Stimulated activated CD4-positive, alpha-beta T cell treated with anti-CD3 and anti-CD28 coated beads, Interleukin-1b, Interleukin-23, amount 100 ng/mL, for 4 hours (primary cell): ENCODE measurements at regions not wholly inside any gene's neighbourhood (a gene's known extent, or its start where the extent isn't known, plus 50 kb on each side); places are given as distances from the start of the nearest gene placed in this dataset.
"Not testable (repeated sequence)": the region's sequence is repeated elsewhere in the genome, so short reads cannot be mapped to it uniquely, and the experiment has no call there.

Experiments used
- DNase-seq, 2 donors: peaks; one replicate each; pipeline ENCODE4 v3.0.0-alpha.2; 2020; ENCODE audit warnings: low read depth in 2 of 2

GRCh38 chr22:48822278-48823233, 1005.1 kb downstream of the BRD1 start:
- no peak for DNase-seq

GRCh38 chr22:48821727-48822126, 1005.9 kb downstream of the BRD1 start:
- no peak for DNase-seq

GRCh38 chr22:48821346-48821690, 1006.4 kb downstream of the BRD1 start:
- no peak for DNase-seq

GRCh38 chr22:48820481-48821345, 1007.0 kb downstream of the BRD1 start:
- no peak for DNase-seq

DNA sequence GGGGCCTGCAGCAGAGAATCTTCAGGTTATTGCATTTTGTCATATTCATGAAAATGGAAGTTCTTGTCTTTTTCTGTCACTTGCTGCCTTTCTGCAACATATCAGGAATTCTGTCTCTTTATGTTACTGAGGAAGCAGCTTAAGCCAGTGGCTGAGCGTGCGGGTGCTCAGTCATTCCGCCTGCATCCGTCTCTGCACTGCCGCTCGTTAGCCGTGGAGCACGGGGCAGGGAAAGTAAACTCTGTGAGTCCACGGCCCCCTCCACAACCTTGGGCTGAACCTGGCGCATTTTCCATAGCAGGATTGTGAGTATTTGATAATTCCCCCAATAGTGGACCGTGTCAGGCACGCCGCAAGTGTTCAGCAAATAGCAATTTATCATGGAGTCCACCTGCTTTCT, 1007.7 kb downstream of the BRD1 start:
- DNase-seq, result no peak

DNA sequence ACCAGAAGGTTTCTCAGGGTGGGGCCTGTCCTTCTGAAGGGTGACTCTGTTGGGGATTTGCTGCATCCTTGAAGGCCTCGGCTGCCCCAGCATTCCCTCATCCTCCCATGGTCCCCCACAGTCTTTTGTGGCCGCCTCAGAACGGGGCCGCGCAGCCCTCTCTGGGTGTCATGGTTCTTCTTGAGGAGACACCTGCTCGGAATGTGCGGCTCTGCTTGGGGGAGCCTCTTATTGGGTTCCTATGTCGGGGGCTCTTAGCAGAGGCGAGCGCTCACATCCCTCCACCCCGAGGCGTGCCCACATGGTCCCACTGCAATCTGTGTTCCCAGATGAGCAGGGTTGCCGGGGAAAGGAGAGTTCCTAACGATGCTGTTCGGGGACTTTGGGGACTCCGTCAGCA, 1008.4 kb downstream of the BRD1 start:
- DNase-seq, result no peak

DNA sequence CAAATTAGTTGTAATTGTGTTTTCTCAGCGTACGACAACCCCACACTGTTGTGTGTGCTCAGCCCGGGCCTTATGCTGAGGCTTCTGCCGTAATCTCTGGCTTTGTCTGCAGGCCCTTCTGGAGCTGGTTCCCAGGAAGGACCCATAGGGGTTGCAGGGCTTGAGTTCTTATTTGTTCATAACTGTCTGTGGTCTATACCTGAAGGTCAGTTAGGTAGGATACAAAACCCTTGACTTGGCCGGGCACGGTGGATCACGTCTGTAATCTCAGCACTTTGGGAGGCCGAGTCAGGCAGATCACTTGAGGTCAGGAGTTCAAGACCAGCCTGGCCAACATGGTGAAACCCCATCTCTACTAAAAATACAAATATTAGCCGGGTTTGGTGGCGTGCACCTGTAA, 1010.2 kb downstream of the BRD1 start:
- DNase-seq, result not testable (repeated sequence)

- no peak for DNase-seq
These were observed 1015.8 kb downstream of the BRD1 start for GRCh38 chr22:48811885-48812284.

DNA sequence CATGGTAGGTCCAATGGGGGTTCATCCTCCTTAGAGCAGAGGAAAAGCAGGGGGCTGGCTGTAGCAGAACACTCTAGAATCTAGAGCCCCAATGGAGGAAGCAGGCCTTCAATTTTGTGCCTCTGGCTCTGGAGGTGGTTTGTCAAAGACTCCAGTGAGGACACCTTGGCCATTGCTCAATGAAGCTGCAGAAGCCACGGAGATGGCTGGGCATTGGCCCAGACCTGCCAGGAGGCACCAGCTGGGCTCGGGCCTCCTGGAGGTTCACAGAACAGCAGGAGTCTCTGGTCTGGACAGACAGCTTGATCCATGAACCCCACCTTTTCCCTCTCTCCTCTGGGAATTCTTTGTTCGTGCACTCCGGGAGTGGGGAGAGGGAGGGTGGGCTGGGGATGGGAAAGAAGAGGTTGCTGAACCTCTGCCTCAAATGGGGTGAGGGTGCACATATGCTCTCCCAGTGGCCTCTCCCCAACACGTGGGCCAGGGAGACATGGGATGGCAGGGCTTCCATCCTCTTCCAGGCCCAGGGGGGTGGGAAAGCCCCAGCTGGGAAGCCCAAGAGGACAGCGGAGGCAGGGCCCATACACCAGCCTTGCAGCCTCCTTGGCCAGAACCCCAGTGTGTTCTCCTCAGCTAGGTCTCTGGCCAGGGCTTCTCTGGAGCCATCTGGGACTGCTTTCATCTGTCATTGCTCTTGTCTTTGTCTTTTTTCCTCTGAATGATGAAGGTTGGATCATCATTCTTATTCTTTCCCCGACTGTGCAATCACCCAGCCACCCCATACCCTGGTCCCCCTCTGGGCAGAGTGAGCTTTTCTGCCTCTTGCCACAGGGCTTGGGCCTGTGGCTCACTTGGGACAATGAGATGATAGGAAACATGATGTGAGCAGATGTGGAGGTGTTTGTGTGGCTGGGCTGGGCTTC, 1019.4 kb downstream of the BRD1 start:
- no peak for DNase-seq

DNA sequence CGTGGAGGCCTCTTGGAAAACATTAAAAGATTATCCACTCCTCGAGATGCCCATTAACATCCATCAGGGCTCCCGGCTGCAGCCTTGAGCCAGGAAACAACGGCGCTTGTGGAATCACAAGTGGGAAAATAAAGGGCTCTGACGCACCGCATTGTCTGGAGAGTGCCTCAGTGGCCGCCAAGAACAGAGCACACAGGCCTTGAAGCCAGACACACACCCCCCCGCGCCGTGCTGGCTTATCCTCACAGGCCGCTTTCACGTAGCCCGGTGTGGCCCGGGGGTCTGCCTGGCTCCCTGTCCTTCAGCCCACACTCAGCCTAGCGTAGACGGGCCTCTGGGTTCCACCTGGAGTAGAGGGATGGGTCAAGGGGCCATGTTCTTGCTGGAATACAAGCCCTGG, 1020.5 kb downstream of the BRD1 start:
- no peak for DNase-seq

GRCh38 chr22:48806227-48806781, 1021.4 kb downstream of the BRD1 start:
- DNase-seq, result no peak

- no peak for DNase-seq
These were observed 1022.2 kb downstream of the BRD1 start for GRCh38 chr22:48805516-48805915.

DNA sequence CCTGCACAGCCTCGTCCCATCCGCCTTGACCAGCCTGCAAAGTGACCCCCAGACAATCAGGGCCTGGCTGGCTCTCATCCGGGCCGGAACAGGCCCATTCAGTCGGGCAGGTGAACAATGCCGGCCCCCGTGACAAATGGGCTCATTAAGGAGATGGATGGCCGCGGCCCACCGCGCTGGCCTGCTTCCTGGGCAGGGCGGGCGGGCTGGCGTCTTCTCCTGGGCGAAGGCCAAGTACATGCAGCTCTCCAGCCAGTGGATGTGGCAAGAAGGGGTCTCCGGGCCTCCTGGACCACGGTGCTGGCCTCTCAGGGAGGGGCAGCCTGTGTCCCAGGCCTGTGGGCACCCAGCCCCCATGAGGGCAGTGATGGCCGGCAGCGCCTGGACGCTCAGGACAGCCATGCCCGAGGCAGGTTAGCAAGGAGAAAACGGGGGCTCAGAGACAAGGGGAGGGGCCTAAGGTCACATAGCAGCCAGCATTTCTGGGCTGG, 1022.8 kb downstream of the BRD1 start:
- DNase-seq, result no peak

DNA sequence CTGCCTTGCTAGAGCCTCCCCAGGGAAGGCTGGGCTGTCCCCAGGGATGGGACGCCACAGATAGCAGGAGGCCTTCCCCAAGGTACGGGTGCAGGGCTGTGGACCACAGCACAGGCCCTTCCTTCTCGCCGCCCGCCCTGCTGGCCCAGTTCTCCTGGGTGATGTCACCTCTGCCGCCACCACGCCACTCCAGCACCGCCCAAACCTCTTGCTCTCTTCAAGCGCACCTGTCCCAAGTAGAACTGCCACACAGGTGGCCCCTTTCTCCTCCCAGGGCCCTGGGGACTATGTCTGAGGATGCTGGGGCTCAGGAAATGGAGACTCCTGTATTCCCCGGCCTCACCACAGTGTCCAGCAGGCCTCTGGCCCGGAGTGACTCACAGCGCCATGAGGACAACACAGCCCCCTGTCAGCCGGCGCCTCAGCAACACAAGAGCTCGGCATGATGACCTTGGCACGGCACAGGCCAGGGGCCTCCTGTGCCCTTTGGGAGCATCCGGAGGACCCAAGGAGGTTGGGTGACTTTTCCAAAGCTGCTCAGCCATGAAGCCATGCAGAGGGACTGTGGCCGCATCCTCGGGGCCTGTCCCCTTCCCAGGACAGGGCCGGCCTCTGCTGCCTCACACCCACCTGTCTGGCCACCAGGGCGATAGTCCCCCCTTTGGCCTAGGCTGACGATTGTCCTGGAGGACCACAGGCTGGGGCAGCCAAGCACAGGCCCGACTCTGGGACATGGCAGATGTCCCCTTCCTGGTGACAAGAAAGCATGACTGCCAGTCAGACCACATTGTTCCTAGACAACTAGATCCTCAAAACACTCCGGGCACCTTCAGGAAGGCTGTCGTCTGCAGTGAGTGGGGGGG, 1023.5 kb downstream of the BRD1 start:
- DNase-seq, result no peak

DNA sequence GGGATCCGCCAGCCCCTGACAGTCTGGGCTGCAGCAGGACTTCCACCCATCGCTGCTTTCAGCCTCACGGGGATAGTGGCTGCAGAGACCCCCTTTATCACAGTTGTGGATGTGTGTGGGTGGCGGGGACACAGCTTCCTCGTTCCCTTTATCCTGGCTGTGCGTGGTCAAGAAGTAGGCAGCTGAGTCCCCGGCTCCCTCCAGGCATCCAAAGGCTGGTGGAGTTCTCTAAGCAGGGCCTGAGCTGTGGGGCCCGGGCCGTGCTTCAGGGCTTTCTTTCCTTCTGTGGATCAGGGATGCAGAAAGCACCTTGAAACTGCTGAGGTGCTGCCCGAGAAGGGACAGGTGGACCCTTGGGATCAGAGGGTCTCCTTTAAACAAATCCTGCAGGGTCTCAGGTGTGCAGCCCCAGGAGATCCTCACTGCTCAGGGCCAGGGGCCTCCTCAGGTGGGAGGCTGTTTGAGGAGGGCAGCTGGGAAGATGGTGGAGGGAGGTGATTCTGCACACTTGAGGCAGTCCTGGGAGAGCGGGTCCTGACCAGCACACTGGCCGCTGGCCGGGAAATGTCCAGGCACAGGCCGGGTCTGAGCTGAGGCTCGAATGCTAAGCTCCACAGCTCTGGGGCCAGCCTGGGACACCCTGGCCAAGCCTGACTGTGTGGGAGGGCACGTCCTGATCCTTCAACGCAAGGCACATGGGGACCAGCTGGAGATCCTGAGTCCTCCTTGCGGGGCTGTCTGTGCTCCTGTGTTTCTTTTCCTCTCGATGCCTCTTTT, 1024.3 kb downstream of the BRD1 start:
- DNase-seq, result no peak

GRCh38 chr22:48802576-48802975, 1025.1 kb downstream of the BRD1 start:
- DNase-seq, result no peak

GRCh38 chr22:48800886-48801607, 1026.6 kb downstream of the BRD1 start:
- no peak for DNase-seq

DNA sequence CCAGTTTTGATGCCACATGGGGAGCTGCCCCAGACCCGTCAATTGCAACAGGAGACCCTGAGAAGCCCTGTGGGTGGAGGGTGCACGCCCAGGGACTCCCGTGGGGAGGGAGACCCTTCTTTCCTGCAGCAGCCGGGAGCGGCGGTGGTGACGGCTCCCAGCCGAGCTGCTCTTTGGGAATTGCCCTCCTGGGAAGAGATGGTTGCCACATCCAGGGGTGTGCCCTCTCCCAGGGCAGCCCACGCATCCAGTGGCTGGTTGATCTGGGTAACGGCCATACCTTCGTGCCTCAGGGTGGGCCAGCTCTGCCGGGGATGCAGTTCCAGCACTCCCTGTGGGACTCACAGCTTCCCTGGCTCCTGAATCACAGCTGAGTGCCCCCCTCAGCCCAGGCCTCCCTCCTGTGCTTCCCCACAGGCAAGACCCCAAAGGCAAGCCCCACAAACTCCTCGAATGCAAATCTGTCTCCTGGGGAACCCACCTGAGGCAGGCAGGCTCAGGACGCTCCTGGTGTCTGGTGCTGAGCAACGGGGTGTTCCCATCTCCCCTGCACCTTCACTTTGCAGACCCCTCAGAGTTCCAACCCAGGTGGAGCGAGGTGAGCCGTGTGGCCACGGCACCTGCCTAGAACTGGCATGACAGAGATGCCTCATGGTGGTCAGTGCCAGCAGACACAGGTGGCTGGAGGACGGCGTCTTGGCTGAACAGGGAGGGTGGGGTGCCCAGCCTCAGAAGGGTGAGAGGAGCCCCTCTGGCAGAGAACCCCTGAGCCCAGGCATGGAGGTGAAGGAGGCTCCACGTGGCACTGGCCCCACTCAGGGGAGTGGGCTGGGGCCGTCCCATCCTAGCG, 1027.4 kb downstream of the BRD1 start:
- DNase-seq, result no peak
